Dedifferentiated amniotic fluid mesenchymal stem cell (primary cell): ENCODE measurements at regions not wholly inside any gene's neighbourhood (a gene's known extent, or its start where the extent isn't known, plus 50 kb on each side); places are given as distances from the start of the nearest gene placed in this dataset.

Source experiments
- DNase-seq: peaks from one replicate; pipeline ENCODE4 v3.0.0-alpha.2; 2016; ENCODE audit errors: extremely low spot score

- DNase-seq: no peak
Observed at GRCh38 chr18:79626905-79627749, 52.5 kb upstream of the CTDP1 start.

GRCh38 chr18:79627750-79628294 is 51.8 kb upstream of the CTDP1 start:
- no peak for DNase-seq

GRCh38 chr18:79628416-79629248 is 51.0 kb upstream of the CTDP1 start:
- DNase-seq: no peak

- DNase-seq: no peak
Observed at GRCh38 chr18:79629249-79629558, 50.4 kb upstream of the CTDP1 start.

- no peak for DNase-seq
Observed at GRCh38 chr18:79629606-79630005, 50.0 kb upstream of the CTDP1 start.
